ENCODE measurements at regions not wholly inside any gene's neighbourhood (a gene's known extent, or its start where the extent isn't known, plus 50 kb on each side); places are given as distances from the start of the nearest gene placed in this dataset.

- TF ChIP-seq CTCF (IDR thresholded peaks at IDR 0.05) (no peak), POLR2A (IDR thresholded peaks at IDR 0.05; ENCODE audit: low read depth) (no peak)
These were observed 78.8 kb downstream of the MYEOV start for GRCh38 chr11:69372589-69373250.

Data from esophagus muscularis mucosa (tissue), 3 donors.